ENCODE measurements at regions not wholly inside any gene's neighbourhood (a gene's known extent, or its start where the extent isn't known, plus 50 kb on each side); places are given as distances from the start of the nearest gene placed in this dataset.
A peak's percentile ranks its signal among the peaks of the same experiment; 100 is the strongest.

DNA sequence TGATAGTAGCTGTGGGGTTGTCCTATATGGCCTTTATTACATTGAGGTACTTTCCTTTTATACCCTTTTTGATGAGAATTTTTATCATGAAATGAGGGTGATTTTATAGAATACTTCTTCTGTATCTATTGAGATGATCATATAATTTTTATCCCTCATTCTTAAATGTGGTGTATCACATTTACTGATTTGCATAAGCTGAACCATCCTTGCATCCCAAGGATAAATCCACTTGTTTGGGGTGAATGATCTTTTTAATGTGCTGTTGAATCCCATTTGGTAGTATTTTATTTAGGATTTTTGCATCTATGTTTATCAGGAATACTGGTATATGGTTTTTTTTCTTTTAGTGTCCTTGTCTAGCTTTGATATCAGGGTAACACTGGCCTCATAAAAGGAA lies 84.5 kb upstream of the IL6 start:
- Histone ChIP-seq H3K27me3 (ENCODE audit: insufficient read depth, low read length) (no peaks in the 10 kb centered on the region), H3K27ac (ENCODE audit: low read depth, low read length) (no peak overlapping the region), H3K79me2 (ENCODE audit: control insufficient read depth, insufficient read depth, low read length, unreplicated experiment) (no peaks in the 10 kb centered on the region), H3K4me1 (ENCODE audit: control insufficient read depth, insufficient read depth, low read length, unreplicated experiment) (peaks cover 5% of the 10 kb centered on the region), H3K4me3 (ENCODE audit: low read depth, low read length) (no peak overlapping the region), H3K36me3 (ENCODE audit: insufficient read depth, low read length) (no peaks in the 10 kb centered on the region; the same call in 1 of the 2 replicates), H2AFZ (ENCODE audit: low read length, unreplicated experiment) (no peak overlapping the region)

GRCh38 chr7:22640269-22640668 lies 86.7 kb upstream of the IL6 start:
- no peak overlapping the region for H2AFZ ChIP-seq (ENCODE audit: low read length, unreplicated experiment)
- no peaks in the 10 kb centered on the region for H3K27me3 ChIP-seq (ENCODE audit: insufficient read depth, low read length)
- no peaks in the 10 kb centered on the region for H3K79me2 ChIP-seq (ENCODE audit: control insufficient read depth, insufficient read depth, low read length, unreplicated experiment)
- H3K4me1 ChIP-seq (ENCODE audit: control insufficient read depth, insufficient read depth, low read length, unreplicated experiment): no peaks in the 10 kb centered on the region
- H3K27ac ChIP-seq (ENCODE audit: low read depth, low read length): no peak overlapping the region
- H3K4me3 ChIP-seq (ENCODE audit: low read depth, low read length): no peak overlapping the region
- H3K36me3 ChIP-seq (ENCODE audit: insufficient read depth, low read length): no peaks in the 10 kb centered on the region; the same call in 1 of the 2 replicates

- H3K27ac ChIP-seq (ENCODE audit: low read depth, low read length): no peak overlapping the region
- no peaks in the 10 kb centered on the region; the same call in 1 of the 2 replicates for H3K36me3 ChIP-seq (ENCODE audit: insufficient read depth, low read length)
- no peaks in the 10 kb centered on the region for H3K4me1 ChIP-seq (ENCODE audit: control insufficient read depth, insufficient read depth, low read length, unreplicated experiment)
- H2AFZ ChIP-seq (ENCODE audit: low read length, unreplicated experiment): no peak overlapping the region
- no peaks in the 10 kb centered on the region for H3K79me2 ChIP-seq (ENCODE audit: control insufficient read depth, insufficient read depth, low read length, unreplicated experiment)
- no peak overlapping the region for H3K4me3 ChIP-seq (ENCODE audit: low read depth, low read length)
- H3K27me3 ChIP-seq (ENCODE audit: insufficient read depth, low read length): no peaks in the 10 kb centered on the region
Measured at GRCh38 chr7:22639396-22639795, 87.6 kb upstream of the IL6 start.

- peaks cover 30% of the 10 kb centered on the region for H3K4me1 ChIP-seq (ENCODE audit: control insufficient read depth, insufficient read depth, low read length, unreplicated experiment)
- H3K79me2 ChIP-seq (ENCODE audit: control insufficient read depth, insufficient read depth, low read length, unreplicated experiment): no peaks in the 10 kb centered on the region
- no peak overlapping the region for H3K27ac ChIP-seq (ENCODE audit: low read depth, low read length)
- no peak overlapping the region for H2AFZ ChIP-seq (ENCODE audit: low read length, unreplicated experiment)
- no peak overlapping the region for H3K4me3 ChIP-seq (ENCODE audit: low read depth, low read length)
- H3K27me3 ChIP-seq (ENCODE audit: insufficient read depth, low read length): no peaks in the 10 kb centered on the region
- H3K36me3 ChIP-seq (ENCODE audit: insufficient read depth, low read length): no peaks in the 10 kb centered on the region
Measured at GRCh38 chr7:22635349-22635748, 91.7 kb upstream of the IL6 start.

- Histone ChIP-seq H3K36me3 (ENCODE audit: insufficient read depth, low read length) (no peaks in the 10 kb centered on the region), H3K27me3 (ENCODE audit: insufficient read depth, low read length) (no peaks in the 10 kb centered on the region), H3K27ac (ENCODE audit: low read depth, low read length) (peak overlapping the region; percentile 93), H3K79me2 (ENCODE audit: control insufficient read depth, insufficient read depth, low read length, unreplicated experiment) (no peaks in the 10 kb centered on the region), H2AFZ (ENCODE audit: low read length, unreplicated experiment) (no peak overlapping the region), H3K4me3 (ENCODE audit: low read depth, low read length) (no peak overlapping the region; the same call in 1 of the 2 replicates), H3K4me1 (ENCODE audit: control insufficient read depth, insufficient read depth, low read length, unreplicated experiment) (peaks cover 30% of the 10 kb centered on the region)
Measured at GRCh38 chr7:22633954-22634474, 93.0 kb upstream of the IL6 start.

- H3K27me3 ChIP-seq (ENCODE audit: insufficient read depth, low read length): no peaks in the 10 kb centered on the region
- H3K4me3 ChIP-seq (ENCODE audit: low read depth, low read length): no peak overlapping the region
- no peaks in the 10 kb centered on the region for H3K36me3 ChIP-seq (ENCODE audit: insufficient read depth, low read length)
- no peaks in the 10 kb centered on the region for H3K79me2 ChIP-seq (ENCODE audit: control insufficient read depth, insufficient read depth, low read length, unreplicated experiment)
- H3K4me1 ChIP-seq (ENCODE audit: control insufficient read depth, insufficient read depth, low read length, unreplicated experiment): peaks cover 30% of the 10 kb centered on the region
- H3K27ac ChIP-seq (ENCODE audit: low read depth, low read length): peak overlapping the region; percentile 93
- H2AFZ ChIP-seq (ENCODE audit: low read length, unreplicated experiment): no peak overlapping the region
Measured at GRCh38 chr7:22633286-22633953, 93.6 kb upstream of the IL6 start.

GRCh38 chr7:22632674-22633073 lies 94.3 kb upstream of the IL6 start:
- H2AFZ ChIP-seq (ENCODE audit: low read length, unreplicated experiment): no peak overlapping the region
- peak overlapping the region; percentile 93 for H3K27ac ChIP-seq (ENCODE audit: low read depth, low read length)
- H3K27me3 ChIP-seq (ENCODE audit: insufficient read depth, low read length): no peaks in the 10 kb centered on the region
- peaks cover 30% of the 10 kb centered on the region for H3K4me1 ChIP-seq (ENCODE audit: control insufficient read depth, insufficient read depth, low read length, unreplicated experiment)
- no peaks in the 10 kb centered on the region for H3K36me3 ChIP-seq (ENCODE audit: insufficient read depth, low read length)
- H3K79me2 ChIP-seq (ENCODE audit: control insufficient read depth, insufficient read depth, low read length, unreplicated experiment): no peaks in the 10 kb centered on the region
- 0 out of 2 replicates have a peak overlapping the region, but pooled peaks have one; percentile 4 for H3K4me3 ChIP-seq (ENCODE audit: low read depth, low read length)

DNA sequence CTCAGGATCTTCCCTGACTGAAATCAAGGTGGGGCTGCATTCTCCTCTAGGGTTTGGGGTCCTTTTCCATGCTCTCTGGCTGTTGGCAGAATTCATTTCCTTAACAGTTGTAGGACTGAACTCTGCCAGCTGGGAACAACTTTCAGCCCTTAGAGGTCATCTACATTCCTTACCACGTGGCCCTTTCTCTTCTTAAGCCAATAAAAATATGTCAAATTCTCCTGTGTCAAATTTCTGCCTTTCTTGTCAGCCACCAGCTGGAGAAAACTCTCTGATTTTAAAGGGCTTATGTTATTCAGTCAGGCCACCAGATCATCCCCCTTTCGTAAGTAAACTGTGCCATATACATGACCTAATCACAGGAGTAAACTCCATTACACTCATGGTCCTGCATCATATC lies 95.3 kb upstream of the IL6 start:
- Histone ChIP-seq H3K4me3 (ENCODE audit: low read depth, low read length) (no peak overlapping the region), H3K27ac (ENCODE audit: low read depth, low read length) (peak overlapping the region; percentile 93), H2AFZ (ENCODE audit: low read length, unreplicated experiment) (peak overlapping the region; percentile 34), H3K36me3 (ENCODE audit: insufficient read depth, low read length) (no peaks in the 10 kb centered on the region), H3K4me1 (ENCODE audit: control insufficient read depth, insufficient read depth, low read length, unreplicated experiment) (peaks cover 38% of the 10 kb centered on the region), H3K27me3 (ENCODE audit: insufficient read depth, low read length) (no peaks in the 10 kb centered on the region), H3K79me2 (ENCODE audit: control insufficient read depth, insufficient read depth, low read length, unreplicated experiment) (no peaks in the 10 kb centered on the region)

DNA sequence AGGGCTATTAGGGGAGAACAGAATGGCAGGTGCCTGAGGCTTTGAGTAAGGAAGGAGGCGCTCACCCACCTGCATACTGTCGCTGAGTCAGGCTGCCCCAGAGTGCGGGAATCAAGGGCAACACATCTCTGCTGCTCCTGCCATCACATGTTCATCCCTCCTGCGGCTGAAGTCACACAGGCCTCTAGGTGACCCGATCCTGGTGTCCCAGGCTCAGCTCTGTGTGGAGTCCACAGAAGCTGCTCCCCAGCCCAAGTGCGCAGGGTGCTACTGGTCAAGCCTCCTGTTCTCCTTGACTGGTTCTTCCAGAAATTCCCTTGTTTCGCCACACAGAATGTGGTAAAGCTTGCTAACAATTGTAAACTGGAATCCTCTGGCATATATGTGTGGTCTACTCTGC lies 96.9 kb upstream of the IL6 start:
- Histone ChIP-seq H3K4me3 (ENCODE audit: low read depth, low read length) (no peak overlapping the region), H3K79me2 (ENCODE audit: control insufficient read depth, insufficient read depth, low read length, unreplicated experiment) (no peaks in the 10 kb centered on the region), H3K36me3 (ENCODE audit: insufficient read depth, low read length) (no peaks in the 10 kb centered on the region), H2AFZ (ENCODE audit: low read length, unreplicated experiment) (no peak overlapping the region), H3K27me3 (ENCODE audit: insufficient read depth, low read length) (no peaks in the 10 kb centered on the region), H3K27ac (ENCODE audit: low read depth, low read length) (no peak overlapping the region), H3K4me1 (ENCODE audit: control insufficient read depth, insufficient read depth, low read length, unreplicated experiment) (peaks cover 39% of the 10 kb centered on the region)

DNA sequence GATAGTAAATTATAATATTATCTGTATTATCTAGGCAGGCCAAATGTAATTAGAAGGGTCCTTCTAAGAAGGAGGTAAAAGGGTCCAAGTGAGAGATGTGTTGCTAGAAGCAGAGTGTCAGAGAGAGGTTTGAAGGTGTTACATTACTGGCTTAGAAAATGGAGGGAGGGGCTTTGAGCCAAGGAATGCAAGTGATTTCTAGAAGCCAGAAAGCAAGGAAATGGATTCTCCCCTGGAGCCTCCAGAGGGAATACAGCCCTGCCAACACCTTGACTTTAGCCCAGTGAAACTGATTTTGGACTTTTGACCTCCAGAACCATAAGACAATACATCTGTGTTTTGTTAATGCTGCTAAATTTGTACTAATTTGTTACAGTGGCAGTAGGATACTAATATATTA lies 97.9 kb upstream of the IL6 start:
- H3K36me3 ChIP-seq (ENCODE audit: insufficient read depth, low read length): no peaks in the 10 kb centered on the region
- H3K4me1 ChIP-seq (ENCODE audit: control insufficient read depth, insufficient read depth, low read length, unreplicated experiment): peaks cover 37% of the 10 kb centered on the region
- H3K79me2 ChIP-seq (ENCODE audit: control insufficient read depth, insufficient read depth, low read length, unreplicated experiment): no peaks in the 10 kb centered on the region

DNA sequence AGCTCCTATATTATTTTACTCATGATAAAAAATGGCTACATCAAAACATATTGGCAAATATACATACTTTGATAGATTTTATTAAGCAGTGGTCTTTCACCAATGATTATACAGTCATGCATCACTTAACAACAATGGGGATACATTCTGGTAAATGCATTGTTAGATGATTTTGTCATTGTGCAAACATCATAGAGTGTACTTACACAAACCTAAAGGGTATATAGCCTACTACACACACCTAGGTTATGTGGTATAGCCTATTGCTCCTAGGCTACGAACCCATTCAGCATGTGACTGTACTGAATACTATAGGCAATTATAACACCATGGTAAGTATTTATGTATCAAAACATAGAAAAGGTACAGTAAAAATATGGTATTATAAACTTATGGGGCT lies 98.9 kb upstream of the IL6 start:
- no peaks in the 10 kb centered on the region for H3K79me2 ChIP-seq (ENCODE audit: control insufficient read depth, insufficient read depth, low read length, unreplicated experiment)
- no peak overlapping the region for H3K27ac ChIP-seq (ENCODE audit: low read depth, low read length)

More for the DNA sequence above, 97.9 kb upstream of the IL6 start:
- Histone ChIP-seq H3K27me3 (ENCODE audit: insufficient read depth, low read length) (no peaks in the 10 kb centered on the region), H3K4me3 (ENCODE audit: low read depth, low read length) (no peak overlapping the region), H3K27ac (ENCODE audit: low read depth, low read length) (no peak overlapping the region), H2AFZ (ENCODE audit: low read length, unreplicated experiment) (no peak overlapping the region)

More for the DNA sequence above, 98.9 kb upstream of the IL6 start:
- H3K4me3 ChIP-seq (ENCODE audit: low read depth, low read length): no peak overlapping the region
- no peaks in the 10 kb centered on the region for H3K27me3 ChIP-seq (ENCODE audit: insufficient read depth, low read length)
- H2AFZ ChIP-seq (ENCODE audit: low read length, unreplicated experiment): no peak overlapping the region
- H3K4me1 ChIP-seq (ENCODE audit: control insufficient read depth, insufficient read depth, low read length, unreplicated experiment): peaks cover 27% of the 10 kb centered on the region
- H3K36me3 ChIP-seq (ENCODE audit: insufficient read depth, low read length): no peaks in the 10 kb centered on the region

Data from ACC112 (cell line).